Skeletal muscle cell (primary cell): ENCODE measurements at regions not wholly inside any gene's neighbourhood (a gene's known extent, or its start where the extent isn't known, plus 50 kb on each side); places are given as distances from the start of the nearest gene placed in this dataset.
"Not testable (repeated sequence)": the region's sequence is repeated elsewhere in the genome, so short reads cannot be mapped to it uniquely, and the experiment has no call there.

Source experiments
- DNase-seq: peaks from one replicate; pipeline ENCODE4 v3.0.0-alpha.2; 2010; ENCODE audit warnings: low read depth
- H3K4me3 ChIP-seq: 2 replicates; pipeline ENCODE4 v1.5.1; 2011; ENCODE audit warnings: low read depth, mild to moderate bottlenecking, control low read depth, low read length, moderate library complexity

DNA sequence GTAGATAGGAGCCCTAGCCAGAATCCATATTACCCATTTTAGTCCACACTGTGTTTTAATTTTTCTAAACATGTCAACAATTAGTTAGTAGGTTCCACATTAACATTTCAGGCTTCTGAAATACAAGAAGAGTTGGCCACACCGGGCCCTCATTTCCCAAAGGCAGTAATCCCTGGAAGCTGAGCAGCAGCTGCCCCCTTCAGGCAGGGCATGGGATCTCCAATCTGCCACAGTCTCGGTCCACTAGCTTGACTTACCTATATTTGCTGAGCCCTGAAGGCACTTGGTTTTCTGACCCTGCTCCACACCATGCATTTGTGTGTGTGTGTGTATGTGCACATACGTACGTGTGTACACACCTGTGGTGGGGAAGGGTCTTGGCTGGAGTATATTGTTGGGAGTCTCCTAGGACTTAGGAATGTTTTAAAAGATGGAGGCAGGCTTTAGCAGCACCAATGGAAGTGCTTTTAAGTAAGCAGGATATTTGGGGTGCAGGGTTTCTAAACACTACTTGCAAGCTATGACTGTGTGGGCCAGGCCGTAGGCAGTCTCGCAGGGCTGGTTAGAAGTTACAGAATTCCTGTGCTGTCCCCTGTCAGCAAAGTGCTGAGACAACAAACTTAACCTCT lies 71.2 kb upstream of the SOX14 start:
- no peak for DNase-seq
- no peak overlapping the region for H3K4me3 ChIP-seq

DNA sequence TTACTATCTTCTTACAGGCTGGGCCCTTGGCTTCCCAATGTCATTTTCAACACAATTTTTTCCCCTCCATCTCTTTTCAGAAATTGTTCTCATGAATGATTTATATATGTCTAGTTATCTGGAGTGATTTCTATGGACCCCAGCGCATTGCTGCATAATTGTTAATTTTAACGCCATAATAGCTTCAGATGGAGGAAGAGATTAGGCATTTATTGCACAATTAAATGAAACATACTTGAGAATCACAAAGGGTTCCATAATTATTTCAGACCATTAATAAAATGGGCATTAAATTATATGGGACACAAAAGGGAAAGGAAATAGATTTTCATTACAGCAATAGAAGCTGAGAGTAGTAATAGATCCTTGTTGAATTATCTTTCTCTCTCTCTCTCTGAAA lies 70.3 kb upstream of the SOX14 start:
- DNase-seq = no peak
- H3K4me3 ChIP-seq = no peak overlapping the region

DNA sequence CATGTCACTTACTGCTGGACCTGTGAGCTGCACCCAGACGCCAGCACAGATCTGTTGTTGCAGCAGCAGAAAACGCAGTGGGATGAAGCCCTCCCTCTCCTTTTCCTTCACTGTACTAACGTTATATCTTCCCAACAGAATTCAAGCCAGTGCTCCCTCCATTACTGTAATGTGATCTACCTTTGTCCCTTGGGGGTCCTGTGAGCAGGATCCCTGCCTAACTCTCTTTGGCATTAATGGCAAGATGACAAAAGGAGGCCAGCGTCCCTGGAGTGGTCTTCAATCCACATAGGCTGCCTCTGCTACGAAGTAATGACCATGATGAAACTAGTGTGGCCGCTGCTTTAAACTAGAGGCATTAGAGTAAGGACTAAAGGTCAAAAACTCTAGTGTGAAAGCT lies 69.3 kb upstream of the SOX14 start:
- no peak for DNase-seq
- no peak overlapping the region for H3K4me3 ChIP-seq

DNA sequence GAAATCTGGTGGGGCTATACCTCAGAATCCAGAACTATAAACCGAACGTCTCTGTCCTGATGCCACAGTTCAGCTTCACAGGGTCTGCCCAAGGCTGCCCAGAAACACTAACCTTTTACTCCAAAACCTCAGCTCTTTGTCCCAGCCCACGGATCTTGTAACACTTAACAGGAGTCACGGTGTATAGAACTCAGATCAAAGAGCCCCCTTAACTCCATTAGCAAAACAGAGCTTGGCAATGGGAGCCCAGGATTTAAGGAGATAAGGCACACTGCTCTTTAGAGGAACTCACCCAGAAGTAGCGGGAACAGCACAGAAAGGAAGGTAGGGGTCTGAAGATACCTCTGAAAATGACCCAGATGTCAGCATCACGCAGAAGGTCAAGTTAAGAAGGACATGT lies 68.8 kb upstream of the SOX14 start:
- no peak overlapping the region for H3K4me3 ChIP-seq
- DNase-seq = no peak

DNA sequence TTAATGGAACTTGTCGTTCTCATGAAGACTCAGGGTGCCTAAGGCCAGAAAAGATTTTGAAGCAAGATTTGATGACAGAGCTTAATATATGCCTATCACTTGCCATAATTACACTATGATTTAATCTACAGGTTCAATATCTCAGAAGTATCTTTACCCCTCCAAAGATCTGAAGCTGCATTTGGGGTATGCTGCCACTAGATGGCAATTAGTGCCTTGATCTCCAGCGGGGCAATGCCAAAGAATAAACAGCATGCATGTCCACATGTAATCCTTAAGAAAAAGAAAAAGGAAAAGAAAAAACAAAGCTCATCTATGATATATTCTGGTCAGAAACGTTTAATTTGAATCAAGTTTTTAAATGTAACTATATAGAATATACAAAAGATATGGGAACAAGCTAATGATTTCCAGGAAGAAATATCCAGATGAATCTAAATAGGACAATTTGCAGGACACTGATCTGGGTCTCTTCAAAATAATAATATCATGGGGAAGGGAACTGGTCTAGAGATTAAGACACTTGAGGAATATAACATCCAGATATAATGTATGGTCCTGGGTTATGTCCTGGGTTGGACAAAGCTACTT lies 55.0 kb upstream of the SOX14 start:
- DNase-seq = no peak
- H3K4me3 ChIP-seq = no peak overlapping the region

DNA sequence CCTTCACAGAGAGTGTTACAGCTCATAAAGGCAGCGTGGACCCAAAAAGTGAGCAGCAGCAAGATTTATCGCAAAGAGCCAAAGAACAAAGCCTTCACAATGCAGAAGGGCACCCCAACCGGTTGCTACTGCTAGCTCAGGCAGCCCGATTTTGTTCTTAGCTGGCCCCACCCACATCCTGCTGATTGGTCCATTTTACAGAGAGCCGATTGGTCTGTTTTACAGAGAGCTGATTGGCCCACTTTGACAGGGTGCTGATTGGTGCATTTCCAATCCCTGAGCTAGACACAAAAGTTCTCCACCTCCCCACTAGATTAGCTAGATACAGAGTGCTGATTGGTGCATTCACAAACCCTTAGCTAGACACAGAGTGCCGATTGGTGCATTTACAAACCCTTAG lies 50.1 kb upstream of the SOX14 start:
- DNase-seq, H3K4me3 ChIP-seq: not testable (repeated sequence)
